ENCODE measurements at regions not wholly inside any gene's neighbourhood (a gene's known extent, or its start where the extent isn't known, plus 50 kb on each side); places are given as distances from the start of the nearest gene placed in this dataset.
"Not testable (repeated sequence)": the region's sequence is repeated elsewhere in the genome, so short reads cannot be mapped to it uniquely, and the experiment has no call there.

- H4K8ac ChIP-seq (ENCODE audit: low read depth, low read length) = no peak overlapping the region
- H2BK5ac ChIP-seq (ENCODE audit: low read length) = no peak overlapping the region
- H3K4me3 ChIP-seq (ENCODE audit: low read length in 2 of 2) = no peak overlapping the region
- no peak overlapping the region for H2BK15ac ChIP-seq (ENCODE audit: low read length)
- H3K36me3 ChIP-seq (replicated peaks in 1 of 2; ENCODE audit: control insufficient read depth in 2 of 2, insufficient read depth in 2 of 2, low read length in 2 of 2) = no peaks in the 10 kb centered on the region
- H2AFZ ChIP-seq (ENCODE audit: low read length) = no peak overlapping the region
- no peak overlapping the region for H3K4me2 ChIP-seq (ENCODE audit: insufficient read depth, low read length, poor library complexity, severe bottlenecking)
- WGBS, 2 donors (ENCODE audit: extremely low coverage in 2 of 2, insufficient read length in 2 of 2, insufficient replicate concordance in 1 of 2) = no CpG with 5 or more reads among the region's 6 CpGs
- no peak overlapping the region for H3K23ac ChIP-seq (ENCODE audit: low read depth, low read length, poor library complexity)
- H2BK120ac ChIP-seq (ENCODE audit: low read depth, low read length) = no peak overlapping the region
- H3K79me1 ChIP-seq (ENCODE audit: low read depth, low read length) = no peaks in the 10 kb centered on the region
- H3K4me1 ChIP-seq (ENCODE audit: control insufficient read depth in 2 of 2, insufficient read depth in 1 of 2, low read depth in 1 of 2, low read length in 2 of 2) = peaks cover 0 to 4% of the 10 kb centered on the region in 2 donors
- no peak overlapping the region for H2AK5ac ChIP-seq (ENCODE audit: low read depth, low read length)
- H3K9me3 ChIP-seq (replicated peaks in 1 of 2; ENCODE audit: control insufficient read depth in 2 of 2, insufficient read depth in 1 of 2, low read depth in 1 of 2, low read length in 2 of 2) = no peaks in the 10 kb centered on the region
- no peak overlapping the region for H3K9ac ChIP-seq (ENCODE audit: low read depth, low read length, poor library complexity)
- no peak overlapping the region for H3K27ac ChIP-seq (replicated peaks; ENCODE audit: low read length)
- H3K14ac ChIP-seq (ENCODE audit: low read length) = no peak overlapping the region
- no peak overlapping the region for H3K4ac ChIP-seq (ENCODE audit: low read length)
- no peak for DNase-seq (ENCODE audit: low spot score)
- H3K18ac ChIP-seq (ENCODE audit: low read length) = no peak overlapping the region
- peaks cover 0 to 2% (median 0%) of the 10 kb centered on the region in 3 experiments for H3K27me3 ChIP-seq (ENCODE audit: control insufficient read depth in 3 of 3, insufficient read depth in 3 of 3, low read depth in 1 of 3, low read length in 3 of 3)
- no peak overlapping the region for H4K91ac ChIP-seq (ENCODE audit: low read depth, low read length, poor library complexity)
- no peak overlapping the region for H2BK12ac ChIP-seq (ENCODE audit: low read length)
Observed at GRCh38 chr1:232868793-232869491, 63.7 kb downstream of the MAP10 start.

GRCh38 chr1:232871291-232871969, 66.2 kb downstream of the MAP10 start:
- H3K18ac ChIP-seq (ENCODE audit: low read length); H3K4me1 ChIP-seq (ENCODE audit: control insufficient read depth in 2 of 2, insufficient read depth in 1 of 2, low read depth in 1 of 2, low read length in 2 of 2); H3K9ac ChIP-seq (ENCODE audit: low read depth, low read length, poor library complexity); H3K4ac ChIP-seq (ENCODE audit: low read length); H4K91ac ChIP-seq (ENCODE audit: low read depth, low read length, poor library complexity); H4K8ac ChIP-seq (ENCODE audit: low read depth, low read length); H2BK120ac ChIP-seq (ENCODE audit: low read depth, low read length); H3K4me2 ChIP-seq (ENCODE audit: insufficient read depth, low read length, poor library complexity, severe bottlenecking); H2BK12ac ChIP-seq (ENCODE audit: low read length); H2BK15ac ChIP-seq (ENCODE audit: low read length); H3K9me3 ChIP-seq (replicated peaks in 1 of 2; ENCODE audit: control insufficient read depth in 2 of 2, insufficient read depth in 1 of 2, low read depth in 1 of 2, low read length in 2 of 2); H3K27ac ChIP-seq (replicated peaks; ENCODE audit: low read length); H3K14ac ChIP-seq (ENCODE audit: low read length); H2AFZ ChIP-seq (ENCODE audit: low read length); H3K27me3 ChIP-seq (ENCODE audit: control insufficient read depth in 3 of 3, insufficient read depth in 3 of 3, low read depth in 1 of 3, low read length in 3 of 3); H2BK5ac ChIP-seq (ENCODE audit: low read length); H3K23ac ChIP-seq (ENCODE audit: low read depth, low read length, poor library complexity); H3K79me1 ChIP-seq (ENCODE audit: low read depth, low read length); H3K36me3 ChIP-seq (replicated peaks in 1 of 2; ENCODE audit: control insufficient read depth in 2 of 2, insufficient read depth in 2 of 2, low read length in 2 of 2); DNase-seq (ENCODE audit: low spot score); H2AK5ac ChIP-seq (ENCODE audit: low read depth, low read length); H3K4me3 ChIP-seq (ENCODE audit: low read length in 2 of 2): not testable (repeated sequence)
- WGBS, 2 donors (ENCODE audit: extremely low coverage in 2 of 2, insufficient read length in 2 of 2, insufficient replicate concordance in 1 of 2) = no CpG with 5 or more reads among the region's 34 CpGs

GRCh38 chr1:232872284-232872683, 67.1 kb downstream of the MAP10 start:
- Histone ChIP-seq H3K36me3 (replicated peaks in 1 of 2; ENCODE audit: control insufficient read depth in 2 of 2, insufficient read depth in 2 of 2, low read length in 2 of 2) (no peaks in the 10 kb centered on the region), H3K9ac (ENCODE audit: low read depth, low read length, poor library complexity) (no peak overlapping the region), H3K14ac (ENCODE audit: low read length) (no peak overlapping the region), H2BK120ac (ENCODE audit: low read depth, low read length) (no peak overlapping the region), H3K4me3 (ENCODE audit: low read length in 2 of 2) (no peak overlapping the region), H3K4me2 (ENCODE audit: insufficient read depth, low read length, poor library complexity, severe bottlenecking) (no peak overlapping the region), H3K18ac (ENCODE audit: low read length) (no peak overlapping the region), H3K4me1 (ENCODE audit: control insufficient read depth in 2 of 2, insufficient read depth in 1 of 2, low read depth in 1 of 2, low read length in 2 of 2) (peaks cover 0 to 4% of the 10 kb centered on the region in 2 donors), H3K27ac (replicated peaks; ENCODE audit: low read length) (no peak overlapping the region), H2AK5ac (ENCODE audit: low read depth, low read length) (no peak overlapping the region), H3K4ac (ENCODE audit: low read length) (no peak overlapping the region), H3K23ac (ENCODE audit: low read depth, low read length, poor library complexity) (no peak overlapping the region), H3K79me1 (ENCODE audit: low read depth, low read length) (no peaks in the 10 kb centered on the region), H2AFZ (ENCODE audit: low read length) (no peak overlapping the region), H2BK5ac (ENCODE audit: low read length) (no peak overlapping the region), H2BK15ac (ENCODE audit: low read length) (no peak overlapping the region), H3K27me3 (ENCODE audit: control insufficient read depth in 3 of 3, insufficient read depth in 3 of 3, low read depth in 1 of 3, low read length in 3 of 3) (no peaks in the 10 kb centered on the region), H2BK12ac (ENCODE audit: low read length) (no peak overlapping the region), H3K9me3 (replicated peaks in 1 of 2; ENCODE audit: control insufficient read depth in 2 of 2, insufficient read depth in 1 of 2, low read depth in 1 of 2, low read length in 2 of 2) (peaks cover 0 to 2% of the 10 kb centered on the region in 2 donors), H4K8ac (ENCODE audit: low read depth, low read length) (no peak overlapping the region), H4K91ac (ENCODE audit: low read depth, low read length, poor library complexity) (no peak overlapping the region)
- DNase-seq (ENCODE audit: low spot score) = no peak
- WGBS, 2 donors (ENCODE audit: extremely low coverage in 2 of 2, insufficient read length in 2 of 2, insufficient replicate concordance in 1 of 2) = no CpG with 5 or more reads among the region's 3 CpGs

- H2AFZ ChIP-seq (ENCODE audit: low read length) = no peak overlapping the region
- no peak overlapping the region for H3K4me3 ChIP-seq (ENCODE audit: low read length in 2 of 2)
- no peak overlapping the region for H3K14ac ChIP-seq (ENCODE audit: low read length)
- H3K4me2 ChIP-seq (ENCODE audit: insufficient read depth, low read length, poor library complexity, severe bottlenecking) = no peak overlapping the region
- WGBS, 2 donors (ENCODE audit: extremely low coverage in 2 of 2, insufficient read length in 2 of 2, insufficient replicate concordance in 1 of 2) = no CpG with 5 or more reads among the region's 4 CpGs
- H3K9me3 ChIP-seq (replicated peaks in 1 of 2; ENCODE audit: control insufficient read depth in 2 of 2, insufficient read depth in 1 of 2, low read depth in 1 of 2, low read length in 2 of 2) = peaks cover 0 to 2% of the 10 kb centered on the region in 2 donors
- no peak overlapping the region for H3K4ac ChIP-seq (ENCODE audit: low read length)
- no peak overlapping the region for H2BK15ac ChIP-seq (ENCODE audit: low read length)
- H4K91ac ChIP-seq (ENCODE audit: low read depth, low read length, poor library complexity) = no peak overlapping the region
- no peak overlapping the region for H3K27ac ChIP-seq (replicated peaks; ENCODE audit: low read length)
- no peaks in the 10 kb centered on the region for H3K36me3 ChIP-seq (replicated peaks in 1 of 2; ENCODE audit: control insufficient read depth in 2 of 2, insufficient read depth in 2 of 2, low read length in 2 of 2)
- no peak for DNase-seq (ENCODE audit: low spot score)
- H2BK5ac ChIP-seq (ENCODE audit: low read length) = no peak overlapping the region
- no peaks in the 10 kb centered on the region for H3K79me1 ChIP-seq (ENCODE audit: low read depth, low read length)
- no peak overlapping the region for H3K9ac ChIP-seq (ENCODE audit: low read depth, low read length, poor library complexity)
- H3K23ac ChIP-seq (ENCODE audit: low read depth, low read length, poor library complexity) = no peak overlapping the region
- H4K8ac ChIP-seq (ENCODE audit: low read depth, low read length) = no peak overlapping the region
- H2BK120ac ChIP-seq (ENCODE audit: low read depth, low read length) = no peak overlapping the region
- no peak overlapping the region for H3K18ac ChIP-seq (ENCODE audit: low read length)
- H3K4me1 ChIP-seq (ENCODE audit: control insufficient read depth in 2 of 2, insufficient read depth in 1 of 2, low read depth in 1 of 2, low read length in 2 of 2) = peaks cover 0 to 4% of the 10 kb centered on the region in 2 donors
- no peak overlapping the region for H2BK12ac ChIP-seq (ENCODE audit: low read length)
- no peaks in the 10 kb centered on the region for H3K27me3 ChIP-seq (ENCODE audit: control insufficient read depth in 3 of 3, insufficient read depth in 3 of 3, low read depth in 1 of 3, low read length in 3 of 3)
- no peak overlapping the region for H2AK5ac ChIP-seq (ENCODE audit: low read depth, low read length)
Observed at GRCh38 chr1:232872738-232873137, 67.5 kb downstream of the MAP10 start.

Data from neuronal stem cell (in vitro differentiated cells).